ENCODE measurements at regions not wholly inside any gene's neighbourhood (a gene's known extent, or its start where the extent isn't known, plus 50 kb on each side); places are given as distances from the start of the nearest gene placed in this dataset.
"Not testable (repeated sequence)": the region's sequence is repeated elsewhere in the genome, so short reads cannot be mapped to it uniquely, and the experiment has no call there.

DNA sequence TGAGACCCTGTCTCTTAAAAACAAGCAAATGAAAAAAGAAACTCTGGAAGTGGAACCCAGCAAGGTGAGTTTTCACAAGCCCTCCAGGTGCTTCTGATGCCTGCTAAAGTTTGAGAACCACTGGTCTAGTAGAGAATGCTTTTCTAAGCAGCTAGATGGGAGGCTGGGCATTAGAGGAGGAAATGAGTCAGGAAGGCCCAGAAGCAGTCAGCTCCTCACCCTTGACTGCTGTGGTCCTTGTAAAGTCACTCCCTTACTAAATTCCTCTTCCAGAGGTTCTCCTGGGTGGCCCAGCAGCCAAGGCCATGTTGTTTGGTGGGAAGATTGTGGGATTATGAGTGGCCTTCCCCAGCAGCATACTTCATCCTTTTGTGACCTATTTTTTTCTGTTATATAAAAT lies 52.0 kb upstream of the FYN start:
- Histone ChIP-seq H3K4me1 (peaks cover 0 to 3% (median 0%) of the 10 kb centered on the region in 4 donors), H3K4me3 (no peak overlapping the region), H3K9me3 (no peaks in the 10 kb centered on the region), H3K27ac (no peak overlapping the region), H3K27me3 (no peaks in the 10 kb centered on the region), H3K36me3 (no peaks in the 10 kb centered on the region)
- DNase-seq (ENCODE audit: low spot score in 2 of 2) = no peak
- no peak for TF ChIP-seq CTCF (IDR thresholded peaks at IDR 0.05)
- TF ChIP-seq POLR2A (IDR thresholded peaks at IDR 0.05) = no peak
- no peak for TF ChIP-seq EP300 (IDR thresholded peaks at IDR 0.05)

DNA sequence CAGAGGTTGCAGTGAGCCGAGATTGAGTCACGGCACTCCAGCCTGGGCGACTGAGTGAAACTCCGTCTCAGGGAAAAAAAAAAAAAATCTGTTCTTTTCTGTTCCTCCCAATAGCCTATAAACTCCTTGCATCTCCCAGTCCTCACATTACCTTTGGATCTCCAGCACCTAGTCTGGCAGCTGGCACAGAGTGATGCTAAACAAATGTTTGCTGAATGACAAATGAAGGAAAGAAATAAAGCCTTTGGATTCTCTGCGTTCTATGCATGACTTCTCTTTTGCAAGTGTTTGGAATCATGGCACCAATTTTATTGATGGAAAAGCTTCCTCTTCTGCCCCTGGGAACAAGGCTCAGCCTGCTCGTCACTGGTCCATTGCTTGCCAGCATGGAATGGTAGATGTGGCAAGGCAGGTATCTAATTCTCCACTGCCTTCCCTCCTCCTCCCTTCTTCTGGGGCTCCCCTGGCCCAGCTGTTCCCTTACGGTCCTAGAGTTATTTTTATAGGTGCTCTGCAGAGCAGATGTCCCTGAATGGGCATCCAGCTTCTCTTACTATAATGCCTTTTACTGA lies 53.6 kb upstream of the FYN start:
- no peak overlapping the region for H3K27ac ChIP-seq
- H3K4me1 ChIP-seq = peaks cover 0 to 3% (median 0%) of the 10 kb centered on the region in 4 donors
- H3K27me3 ChIP-seq = no peaks in the 10 kb centered on the region
- TF ChIP-seq EP300 (IDR thresholded peaks at IDR 0.05) (no peak), POLR2A (IDR thresholded peaks at IDR 0.05) (no peak), CTCF (IDR thresholded peaks at IDR 0.05) (no peak)
- H3K4me3 ChIP-seq = no peak overlapping the region
- no peaks in the 10 kb centered on the region for H3K36me3 ChIP-seq
- H3K9me3 ChIP-seq = peaks cover 0 to 3% (median 0%) of the 10 kb centered on the region in 4 donors
- no peak for DNase-seq (ENCODE audit: low spot score in 2 of 2)
- 73 to 77% methylated on average over 7 of the region's 7 CpGs for WGBS, 2 donors

DNA sequence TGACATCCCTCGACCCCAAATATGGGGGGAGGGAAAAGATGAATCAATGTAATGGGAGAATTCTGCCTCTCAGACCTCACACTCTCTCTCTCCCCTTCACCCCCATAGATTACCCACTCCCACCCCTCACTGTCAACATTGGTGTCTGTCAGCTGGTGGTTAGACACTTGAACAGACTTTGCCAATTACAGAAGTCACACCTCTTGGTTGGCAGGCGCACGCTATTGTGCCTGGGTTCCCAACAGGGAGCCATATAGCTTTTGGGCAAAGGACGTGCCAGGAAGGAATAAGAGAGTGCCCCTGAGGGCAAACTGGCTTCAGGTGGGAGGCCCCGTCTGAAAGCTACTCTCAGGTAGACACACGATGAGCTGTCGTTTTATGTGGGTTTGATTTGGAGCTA lies 54.1 kb upstream of the FYN start:
- no peak overlapping the region for H3K4me3 ChIP-seq
- WGBS, 2 donors = 61 to 81% methylated on average over 7 of the region's 7 CpGs
- peaks cover 0 to 3% (median 0%) of the 10 kb centered on the region in 4 donors for H3K4me1 ChIP-seq
- H3K9me3 ChIP-seq = peaks cover 0 to 8% (median 0%) of the 10 kb centered on the region in 4 donors
- H3K27ac ChIP-seq = no peak overlapping the region
- no peak for DNase-seq (ENCODE audit: low spot score in 2 of 2)
- no peaks in the 10 kb centered on the region for H3K36me3 ChIP-seq
- no peaks in the 10 kb centered on the region for H3K27me3 ChIP-seq
- TF ChIP-seq EP300 (IDR thresholded peaks at IDR 0.05) (no peak), POLR2A (IDR thresholded peaks at IDR 0.05) (no peak)

DNA sequence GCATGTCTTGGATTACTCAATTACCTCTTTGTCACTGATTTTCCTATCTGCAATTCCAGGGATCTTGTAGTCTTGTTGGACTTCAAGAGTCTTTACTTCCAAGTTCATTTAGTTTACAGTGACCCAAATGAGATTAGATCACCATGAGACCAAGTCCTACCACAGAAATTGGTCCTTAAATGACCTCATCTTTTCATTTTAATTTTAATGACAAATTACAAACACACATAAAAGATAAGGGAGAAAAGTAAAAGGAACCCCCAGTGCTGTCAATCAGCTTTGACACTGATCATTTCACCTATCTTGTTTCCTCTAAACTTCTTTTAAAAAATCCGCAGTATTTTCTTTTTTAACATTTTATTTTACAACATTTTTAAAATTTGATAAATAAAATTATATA lies 54.9 kb upstream of the FYN start:
- no peak overlapping the region for H3K4me3 ChIP-seq
- no peaks in the 10 kb centered on the region for H3K27me3 ChIP-seq
- no peaks in the 10 kb centered on the region for H3K4me1 ChIP-seq
- H3K36me3 ChIP-seq = no peaks in the 10 kb centered on the region
- peaks cover 0 to 12% (median 0%) of the 10 kb centered on the region in 4 donors for H3K9me3 ChIP-seq
- WGBS, 2 donors = 96 to 98% methylated on average over 1 of the region's 1 CpG
- no peak overlapping the region for H3K27ac ChIP-seq
- no peak for TF ChIP-seq POLR2A (IDR thresholded peaks at IDR 0.05)
- no peak for TF ChIP-seq CTCF (IDR thresholded peaks at IDR 0.05)
- no peak for TF ChIP-seq EP300 (IDR thresholded peaks at IDR 0.05)
- DNase-seq (ENCODE audit: low spot score in 2 of 2) = no peak

DNA sequence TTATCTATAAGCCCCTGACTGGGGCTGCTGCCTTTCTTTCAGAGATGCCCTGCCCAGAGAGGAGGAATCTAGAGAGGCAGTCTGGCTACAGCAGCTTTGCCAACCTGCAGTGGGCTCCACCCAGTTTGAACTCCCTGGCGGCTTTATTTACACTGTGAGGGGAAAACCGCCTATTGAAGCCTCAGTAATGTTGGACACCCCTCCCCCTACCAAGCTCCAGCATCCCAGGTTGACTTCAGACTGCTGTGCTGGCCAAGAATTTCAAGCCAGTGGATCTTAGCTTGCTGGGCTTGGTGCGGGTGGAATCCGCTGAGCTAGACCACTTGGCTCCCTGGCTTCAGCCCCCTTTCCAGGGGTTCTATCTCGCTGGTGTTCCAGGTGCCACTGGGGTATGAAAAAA lies 61.4 kb upstream of the FYN start:
- not testable (repeated sequence) for H3K27me3 ChIP-seq; H3K36me3 ChIP-seq; H3K4me3 ChIP-seq; H3K4me1 ChIP-seq; H3K27ac ChIP-seq; DNase-seq (ENCODE audit: low spot score in 2 of 2)
- WGBS, 2 donors = 84 to 94% methylated on average over 4 to 5 of the region's 5 CpGs
- peaks cover 0 to 12% (median 0%) of the 10 kb centered on the region in 4 donors for H3K9me3 ChIP-seq

DNA sequence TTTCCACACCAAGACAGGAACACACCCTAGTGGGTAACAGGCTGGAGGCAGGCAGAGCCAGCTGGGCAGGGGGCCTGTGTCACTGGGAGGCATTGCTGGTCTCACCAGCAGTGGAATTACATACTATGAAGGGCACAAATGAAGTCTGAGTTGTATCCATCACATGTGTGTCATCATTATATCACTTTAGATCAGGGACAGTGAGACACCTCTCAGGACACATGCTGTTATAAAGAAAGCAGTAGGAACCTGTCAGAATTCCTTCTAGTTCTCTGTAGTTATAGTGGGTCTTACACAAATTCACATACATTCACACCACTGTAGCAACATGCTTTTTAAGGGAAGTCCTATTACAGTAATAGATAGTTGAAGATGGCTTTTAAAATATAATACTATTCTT lies 63.5 kb upstream of the FYN start:
- Histone ChIP-seq H3K27me3 (no peaks in the 10 kb centered on the region), H3K4me1 (no peaks in the 10 kb centered on the region), H3K9me3 (peaks cover 0 to 10% (median 0%) of the 10 kb centered on the region in 4 donors), H3K4me3 (no peak overlapping the region), H3K36me3 (no peaks in the 10 kb centered on the region), H3K27ac (no peak overlapping the region)
- no peak for DNase-seq (ENCODE audit: low spot score in 2 of 2)
- TF ChIP-seq POLR2A (IDR thresholded peaks at IDR 0.05) (no peak), EP300 (IDR thresholded peaks at IDR 0.05) (no peak), CTCF (IDR thresholded peaks at IDR 0.05) (no peak)

Measured in tibial nerve (tissue), 4 donors.